B cell (primary cell): ENCODE measurements at regions not wholly inside any gene's neighbourhood (a gene's known extent, or its start where the extent isn't known, plus 50 kb on each side); places are given as distances from the start of the nearest gene placed in this dataset.

ENCODE experiments used
- ATAC-seq: fragments of 200-7000 bp; cut with Tn5 transposase; one replicate; pipeline ENCODE4 v1.10.0; 2021; ENCODE audit warnings: low read depth, mild to moderate bottlenecking, moderate number of reproducible peaks, moderate library complexity
- CTCF ChIA-PET: fragments of 350-600 bp; sonication (Branson Sonifier 250); formaldehyde crosslinking; loops from one replicate; lab custom pipeline; 2021; ENCODE audit warnings: antibody characterized with exemption, inconsistent platforms; lab: Charles Lee
- POLR2A ChIA-PET: fragments of 350-600 bp; sonication (Branson Sonifier 250); formaldehyde crosslinking; loops from one replicate; lab custom pipeline; 2021; ENCODE audit warnings: antibody characterized with exemption; lab: Charles Lee
- DNase-seq: peaks from one replicate; pipeline ENCODE4 v3.0.0; 2013
- H2AFZ ChIP-seq: 2 replicates; pipeline ENCODE4 v1.6.1; 2012; ENCODE audit warnings: mild to moderate bottlenecking, low read depth, low read length; ENCODE audit not compliant: insufficient read depth, poor library complexity, severe bottlenecking
- H3K27ac ChIP-seq, 2 donors: 1 replicate in 1 of 2; 2 replicates in 1 of 2; pipeline ENCODE4 v1.5.1; 2012 to 2013; ENCODE audit warnings: low read length in 2 of 2, mild to moderate bottlenecking in 2 of 2, moderate library complexity in 1 of 2
- H3K27me3 ChIP-seq, 4 experiments: fragments of 200-600 bp in 1 of 4; sonication (generic) in 1 of 4; replicated peaks in 1 of 4; 1 replicate in 2 of 4; 2 replicates in 2 of 4; pipeline versions ENCODE4 v1.6.1 to v1.7.0; 2013 to 2016; ENCODE audit warnings: low read length in 3 of 4, mild to moderate bottlenecking in 2 of 4, mixed read lengths in 1 of 4, moderate library complexity in 1 of 4; ENCODE audit not compliant: insufficient read depth in 4 of 4, control insufficient read depth in 3 of 4; ENCODE audit errors: control extremely low read depth in 1 of 4
- H3K36me3 ChIP-seq, 2 experiments: replicated peaks in 1 of 2; 1 replicate in 1 of 2; 2 replicates in 1 of 2; pipeline versions ENCODE4 v1.6.1 to v1.7.1; 2013; ENCODE audit warnings: low read length in 1 of 2; ENCODE audit not compliant: insufficient read depth in 2 of 2, control insufficient read depth in 1 of 2; ENCODE audit errors: control extremely low read depth in 1 of 2, extremely low read depth in 1 of 2
- H3K4me1 ChIP-seq, 2 donors: fragments of 200-600 bp in 1 of 2; sonication (generic) in 1 of 2; 1 replicate in 1 of 2; 2 replicates in 1 of 2; pipeline versions ENCODE4 v1.5.1 to v1.6.1; 2013 to 2017; ENCODE audit warnings: low read length in 2 of 2; ENCODE audit not compliant: control insufficient read depth in 2 of 2, insufficient read depth in 2 of 2
- H3K4me2 ChIP-seq: replicated peaks from 2 replicates; pipeline ENCODE3; 2012; ENCODE audit warnings: mild to moderate bottlenecking, low read depth, low read length; ENCODE audit not compliant: poor library complexity, severe bottlenecking
- H3K4me3 ChIP-seq, 5 experiments: fragments of 200-600 bp in 1 of 5; sonication (generic) in 1 of 5; 1 replicate in 3 of 5; 2 replicates in 2 of 5; pipeline versions ENCODE4 v1.5.1 to v1.7.0; 2011 to 2016; ENCODE audit warnings: low read length in 4 of 5, mild to moderate bottlenecking in 4 of 5, low read depth in 2 of 5, control low read depth in 1 of 5, moderate library complexity in 1 of 5; ENCODE audit not compliant: insufficient read depth in 1 of 5; ENCODE audit errors: control extremely low read depth in 1 of 5, extremely low read depth in 1 of 5
- H3K79me2 ChIP-seq: fragments of 200-600 bp; sonication (generic); one replicate; pipeline ENCODE4 v1.6.0; 2016; ENCODE audit warnings: low read length; ENCODE audit not compliant: control insufficient read depth, insufficient read depth
- H3K9ac ChIP-seq: fragments of 200-600 bp; sonication (generic); 2 replicates; pipeline ENCODE4 v1.6.1; 2017; ENCODE audit warnings: mild to moderate bottlenecking, low read length, moderate library complexity
- H3K9me3 ChIP-seq, 3 donors: one replicate each; pipeline versions ENCODE4 v1.6.1 to v1.7.1; 2013; ENCODE audit warnings: low read length in 2 of 3; ENCODE audit not compliant: control insufficient read depth in 2 of 3, insufficient read depth in 1 of 3; ENCODE audit errors: control extremely low read depth in 1 of 3
- H4K20me1 ChIP-seq: 2 replicates; pipeline ENCODE4 v1.6.0; 2012; ENCODE audit warnings: mild to moderate bottlenecking, low read length; ENCODE audit not compliant: insufficient read depth, control insufficient read depth, poor library complexity, severe bottlenecking
- H3K27ac Mint-ChIP-seq: one replicate; pipeline ENCODE4 v1.8.0; 2021; ENCODE audit warnings: mixed read lengths
- H3K27me3 Mint-ChIP-seq: one replicate; pipeline ENCODE4 v1.8.0; 2021; ENCODE audit warnings: mixed read lengths
- H3K4me1 Mint-ChIP-seq: one replicate; pipeline ENCODE4 v1.8.0; 2021; ENCODE audit warnings: mixed read lengths
- H3K4me3 Mint-ChIP-seq: one replicate; pipeline ENCODE4 v1.8.0; 2021; ENCODE audit warnings: mixed read lengths
- H3K9me3 Mint-ChIP-seq: one replicate; pipeline ENCODE4 v1.8.0; 2022; ENCODE audit warnings: mixed read lengths; ENCODE audit not compliant: insufficient read depth
- CTCF ChIP-seq: fragments of 200-600 bp; IDR thresholded peaks from one replicate; pipeline ENCODE4 v1.8.0; 2022; ENCODE audit warnings: antibody characterized with exemption, mild to moderate bottlenecking
- EZH2 ChIP-seq: IDR thresholded peaks from 2 replicates; pipeline ENCODE4 v1.6.1; 2012; ENCODE audit warnings: borderline replicate concordance, low read depth, mild to moderate bottlenecking, moderate library complexity, low read length; ENCODE audit not compliant: insufficient read depth, poor library complexity, severe bottlenecking
- WGBS: methylation state at CpG from one replicate; pipeline ENCODE4 v1.1.5; 2013; ENCODE audit warnings: missing lambda C conversion rate; ENCODE audit not compliant: insufficient coverage; 5-methylcytosine and 5-hydroxymethylcytosine counted together
- intact Hi-C: fragments of 100-400 bp; cut with micrococcal nuclease; formaldehyde crosslinking; loops from one replicate; pipeline ENCODE4 v1.10.0; 2022

- H3K4me1 ChIP-seq: peaks cover 0 to 20% of the 10 kb centered on the region in 2 donors
- no peaks in the 10 kb centered on the region for H4K20me1 ChIP-seq
- no peaks in the 10 kb centered on the region for H3K9me3 ChIP-seq
- no peaks in the 10 kb centered on the region for H3K27me3 ChIP-seq
- no CpG with 5 or more reads among the region's 6 CpGs for WGBS
- H3K27me3 Mint-ChIP-seq: peaks cover 17% of the 10 kb centered on the region
- TF ChIP-seq EZH2 (no peak), CTCF (no peak)
- intact Hi-C loops: no loop called here
- no peak overlapping the region for H2AFZ ChIP-seq
- H3K4me3 Mint-ChIP-seq: no peak overlapping the region
- H3K9ac ChIP-seq: no peak overlapping the region
- no peak overlapping the region for H3K27ac Mint-ChIP-seq
- H3K4me1 Mint-ChIP-seq: peaks cover 14% of the 10 kb centered on the region
- ATAC-seq (no peak), DNase-seq (no peak)
- no peak overlapping the region for H3K4me2 ChIP-seq
- H3K79me2 ChIP-seq: no peaks in the 10 kb centered on the region
- CTCF ChIA-PET: interaction anchor here (0.5 to 0.7 kb wide), 2 partner anchors 46 to 49 kb away, joined by 3 to 4 read pairs; no protein-coding TSS in a partner anchor
- no peak overlapping the region for H3K4me3 ChIP-seq
- H3K27ac ChIP-seq: no peak overlapping the region
- POLR2A ChIA-PET: no interaction called here
- no peaks in the 10 kb centered on the region for H3K36me3 ChIP-seq
- H3K9me3 Mint-ChIP-seq: no peaks in the 10 kb centered on the region
Observed at GRCh38 chr2:201959198-201959597, 74.5 kb upstream of the FZD7 start.

- H3K79me2 ChIP-seq: no peaks in the 10 kb centered on the region
- H3K4me3 Mint-ChIP-seq: no peak overlapping the region
- ChIA-PET POLR2A (no interaction called here), CTCF (no interaction called here)
- no peak overlapping the region for H3K4me2 ChIP-seq
- 83% methylated on average over 1 of the region's 2 CpGs for WGBS
- ATAC-seq (no peak), DNase-seq (no peak)
- no peaks in the 10 kb centered on the region for H3K36me3 ChIP-seq
- H3K4me3 ChIP-seq: no peak overlapping the region
- no peaks in the 10 kb centered on the region for H3K9me3 Mint-ChIP-seq
- H2AFZ ChIP-seq: no peak overlapping the region
- H3K27me3 Mint-ChIP-seq: peaks cover 17% of the 10 kb centered on the region
- H3K9me3 ChIP-seq: no peaks in the 10 kb centered on the region
- peaks cover 0 to 20% of the 10 kb centered on the region in 2 donors for H3K4me1 ChIP-seq
- H3K9ac ChIP-seq: no peak overlapping the region
- H3K27me3 ChIP-seq: no peaks in the 10 kb centered on the region
- H3K27ac Mint-ChIP-seq: no peak overlapping the region
- no peaks in the 10 kb centered on the region for H4K20me1 ChIP-seq
- intact Hi-C loops: no loop called here
- H3K27ac ChIP-seq: no peak overlapping the region
- H3K4me1 Mint-ChIP-seq: peaks cover 14% of the 10 kb centered on the region
- no peak for TF ChIP-seq CTCF
- TF ChIP-seq EZH2: no peak
Observed at GRCh38 chr2:201959626-201960025, 74.0 kb upstream of the FZD7 start.
